SHP77 (cell line): ENCODE measurements at regions not wholly inside any gene's neighbourhood (a gene's known extent, or its start where the extent isn't known, plus 50 kb on each side); places are given as distances from the start of the nearest gene placed in this dataset.
A peak's percentile ranks its signal among the peaks of the same experiment; 100 is the strongest.

Source experiments
- DNase-seq, 2 experiments: peaks; one replicate each; lab custom pipeline; 2025; lab: John Stamatoyannopoulos, UW

DNA sequence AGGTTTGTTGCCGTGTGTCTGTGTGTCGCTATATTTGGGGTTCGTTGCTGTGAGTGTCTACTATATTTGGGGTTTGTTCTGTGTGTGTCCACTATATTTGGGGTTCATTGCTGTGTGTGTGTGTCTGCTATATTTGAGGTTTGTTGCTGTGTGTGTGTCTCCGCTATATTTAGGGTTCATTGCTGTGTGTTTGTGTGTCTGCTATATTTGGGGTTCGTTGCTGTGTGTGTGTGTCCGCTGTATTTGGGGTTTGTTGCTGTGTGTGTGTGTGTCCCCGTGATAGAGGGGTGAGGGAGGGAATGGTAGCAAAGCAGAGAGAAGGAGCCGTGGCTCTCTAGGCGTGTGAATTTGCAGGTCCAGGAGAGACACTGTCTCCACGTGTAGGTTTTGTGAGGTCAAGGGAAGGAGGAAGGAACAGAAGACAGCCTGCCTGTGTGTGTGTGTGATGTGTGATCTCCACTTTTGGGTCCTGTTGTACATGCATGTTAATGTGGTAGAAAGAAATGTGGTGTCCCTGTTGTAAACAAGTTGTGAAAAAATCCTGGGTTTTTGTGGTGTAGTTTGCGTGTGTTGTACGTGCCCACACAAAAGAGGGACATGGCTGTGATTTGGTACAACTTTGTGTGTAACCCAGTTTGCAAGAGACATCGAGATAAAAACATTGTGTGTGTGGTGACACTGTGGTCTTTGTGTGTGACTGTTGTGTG lies 56.3 kb upstream of the ECE1 start:
- no peak for DNase-seq

DNA sequence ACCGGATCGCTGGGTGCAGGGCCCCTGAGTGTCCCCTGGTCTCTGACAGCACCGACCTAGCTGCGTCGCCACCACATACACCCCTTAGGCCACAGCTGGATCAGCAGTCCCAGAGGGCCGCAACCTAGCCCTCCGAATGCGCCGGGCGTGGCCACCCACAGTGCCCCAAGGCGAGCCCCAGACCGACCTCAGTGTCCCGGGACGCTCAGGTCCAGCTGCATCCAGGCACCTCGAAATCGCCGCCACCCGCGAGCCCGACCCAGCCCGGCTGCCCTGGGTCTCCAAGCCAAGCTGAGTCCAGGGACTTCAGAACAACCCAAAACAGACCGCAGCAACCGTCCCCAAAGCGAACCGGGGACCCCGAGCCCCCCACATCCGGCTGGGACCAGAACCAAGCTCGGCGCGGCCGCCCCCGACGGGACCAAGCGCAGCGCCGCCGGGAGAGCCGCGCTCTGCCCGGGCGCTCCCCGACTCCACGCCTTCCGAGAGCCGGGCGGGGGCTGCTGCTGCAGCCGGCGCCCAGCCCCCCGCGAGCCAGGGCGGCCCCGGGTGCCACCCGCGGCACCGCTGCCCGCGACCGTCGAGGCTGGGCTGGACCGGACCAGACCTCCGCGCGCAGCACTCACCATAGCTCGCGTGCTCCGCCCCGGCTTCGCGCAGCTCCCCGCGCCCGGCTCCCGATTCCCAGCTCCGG lies 54.6 kb upstream of the ECE1 start:
- no peak for DNase-seq

GRCh38 chr1:21344098-21344749 lies 54.0 kb upstream of the ECE1 start:
- DNase-seq, result no peak

GRCh38 chr1:21342961-21343838 lies 52.9 kb upstream of the ECE1 start:
- DNase-seq, result no peak

- no peak for DNase-seq
Observed at GRCh38 chr1:21341517-21342078, 51.3 kb upstream of the ECE1 start.

DNA sequence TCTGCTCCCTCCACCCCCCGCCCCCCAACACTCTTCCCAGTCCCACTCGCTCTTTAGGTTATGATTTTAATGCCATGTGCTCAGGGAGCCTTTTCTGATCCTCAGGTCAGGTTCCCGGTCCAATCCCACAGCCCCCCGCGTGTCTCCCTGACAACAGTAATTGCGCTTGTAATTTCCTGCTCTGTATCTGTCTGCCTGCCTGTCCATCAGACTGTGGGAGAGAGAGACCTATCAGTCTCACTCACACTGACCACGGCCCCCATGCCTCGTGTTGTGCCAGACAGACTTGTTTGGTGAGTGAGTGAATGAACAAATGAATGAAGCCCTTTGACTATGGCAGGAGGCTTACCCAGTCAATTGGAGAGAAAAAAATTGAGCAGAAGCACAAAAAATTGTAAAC lies 50.8 kb upstream of the ECE1 start:
- DNase-seq, result no peak

GRCh38 chr1:21340230-21340945 lies 50.1 kb upstream of the ECE1 start:
- DNase-seq, result peak; percentile 18 to 35
